Endothelial cell of umbilical vein (primary cell): ENCODE measurements at regions not wholly inside any gene's neighbourhood (a gene's known extent, or its start where the extent isn't known, plus 50 kb on each side); places are given as distances from the start of the nearest gene placed in this dataset.

ENCODE experiments used
- BruUV-seq: library from RNA; stranded (reverse); fragments of 400-500 nt; replicated peaks from 2 replicates; lab custom pipeline; 2021; lab: Mats Ljungman, UMichigan
- CTCF ChIA-PET: fragments of 300-600, 350-600 bp; sonication (Branson Sonifier 250); formaldehyde crosslinking; loops from one replicate; lab custom pipeline; 2021; ENCODE audit warnings: antibody characterized with exemption, inconsistent platforms; lab: Charles Lee
- POLR2A ChIA-PET: fragments of 300-600, 350-600 bp; sonication (Branson Sonifier 250); formaldehyde crosslinking; loops from one replicate; lab custom pipeline; 2021; ENCODE audit warnings: antibody characterized with exemption, inconsistent platforms; lab: Charles Lee
- DNase-seq: peaks from one replicate; pipeline ENCODE4 v3.0.0-alpha.2; 2011; ENCODE audit warnings: low read depth, low spot score
- FAIRE-seq: peaks from 2 replicates; lab custom pipeline; 2011; peaks lifted over from hg19 to GRCh38; lab: Jason Lieb, UNC
- H2AFZ ChIP-seq: 2 replicates; pipeline ENCODE4 v1.6.0; 2012; ENCODE audit warnings: low read depth, low read length, control low read depth, inconsistent platforms
- H3K27ac ChIP-seq: 2 replicates; pipeline ENCODE4 v1.5.1; 2011; ENCODE audit warnings: low read depth, mild to moderate bottlenecking, control low read depth, low read length, moderate library complexity; ENCODE audit not compliant: insufficient read depth
- H3K27me3 ChIP-seq, 2 experiments: 2 replicates each; pipeline versions ENCODE4 v1.6.0 to v1.6.1; 2011; ENCODE audit warnings: low read length in 2 of 2, mixed read lengths in 1 of 2; ENCODE audit not compliant: control insufficient read depth in 2 of 2, insufficient read depth in 2 of 2
- H3K36me3 ChIP-seq, 2 experiments: 2 replicates in 1 of 2; 3 replicates in 1 of 2; pipeline ENCODE4 v1.5.1; 2011; ENCODE audit warnings: low read length in 2 of 2, mild to moderate bottlenecking in 1 of 2, moderate library complexity in 1 of 2; ENCODE audit not compliant: control insufficient read depth in 2 of 2, insufficient read depth in 2 of 2; ENCODE audit errors: extremely low read depth in 1 of 2
- H3K4me1 ChIP-seq: 3 replicates; pipeline ENCODE4 v1.5.1; 2011; ENCODE audit warnings: mild to moderate bottlenecking, low read length; ENCODE audit not compliant: control insufficient read depth, insufficient read depth; ENCODE audit errors: extremely low read depth
- H3K4me2 ChIP-seq: 2 replicates; pipeline ENCODE4 v1.6.1; 2011; ENCODE audit warnings: low read length, control low read depth, mixed read lengths; ENCODE audit not compliant: insufficient read depth
- H3K4me3 ChIP-seq, 3 experiments: fragments of 200-600 bp in 1 of 3; sonication (generic), shearing (Covaris generic) in 1 of 3; replicated peaks in 1 of 3; 2 replicates each; pipeline ENCODE4 v1.5.1; 2011 to 2016; ENCODE audit warnings: control low read depth in 3 of 3, low read length in 3 of 3, mild to moderate bottlenecking in 2 of 3, inconsistent platforms in 1 of 3, low read depth in 1 of 3, moderate library complexity in 1 of 3; ENCODE audit not compliant: insufficient read depth in 1 of 3
- H3K79me2 ChIP-seq: 2 replicates; pipeline ENCODE4 v1.6.0; 2012; ENCODE audit warnings: low read length, inconsistent platforms; ENCODE audit not compliant: control insufficient read depth, insufficient read depth
- H3K9ac ChIP-seq: replicated peaks from 2 replicates; pipeline ENCODE3; 2011; ENCODE audit warnings: low read length, control low read depth; ENCODE audit not compliant: insufficient read depth; ENCODE audit errors: extremely low read depth
- H3K9me1 ChIP-seq: replicated peaks from 3 replicates; pipeline ENCODE4 v1.6.0; 2011; ENCODE audit warnings: mild to moderate bottlenecking, low read length; ENCODE audit not compliant: control insufficient read depth, insufficient read depth; ENCODE audit errors: extremely low read depth
- H3K9me3 ChIP-seq: replicated peaks from 2 replicates; pipeline ENCODE4 v1.5.1; 2012; ENCODE audit warnings: low read length, inconsistent platforms; ENCODE audit not compliant: control insufficient read depth, insufficient read depth
- H4K20me1 ChIP-seq: replicated peaks from 2 replicates; pipeline ENCODE3; 2011; ENCODE audit warnings: mild to moderate bottlenecking, low read length; ENCODE audit not compliant: control insufficient read depth, insufficient read depth; ENCODE audit errors: extremely low read depth
- EZH2 ChIP-seq: IDR thresholded peaks from 2 replicates; pipeline ENCODE4 v1.6.1; 2012; ENCODE audit warnings: borderline replicate concordance, low read depth, mild to moderate bottlenecking, moderate library complexity, low read length, inconsistent platforms; ENCODE audit not compliant: severe bottlenecking
- FOS ChIP-seq: IDR thresholded peaks from 2 replicates; pipeline ENCODE4 v1.6.1; 2011; ENCODE audit warnings: mild to moderate bottlenecking, low read length, moderate library complexity, borderline replicate concordance; ENCODE audit not compliant: insufficient read depth
- GATA2 ChIP-seq: IDR thresholded peaks from 2 replicates; pipeline ENCODE4 v1.7.0; 2011; ENCODE audit warnings: low read depth, mild to moderate bottlenecking, moderate library complexity, mixed read lengths, low read length; ENCODE audit not compliant: insufficient read length, insufficient read depth
- JUN ChIP-seq: IDR thresholded peaks from 2 replicates; pipeline ENCODE4 v1.6.1; 2011; ENCODE audit warnings: borderline replicate concordance, low read depth; ENCODE audit not compliant: insufficient read length, insufficient read depth
- MYC ChIP-seq: IDR thresholded peaks from one replicate; pipeline ENCODE4 v1.6.1; 2011; ENCODE audit warnings: mild to moderate bottlenecking, low read depth, low read length
- POLR2A ChIP-seq: IDR thresholded peaks from 2 replicates; pipeline ENCODE4 v1.6.1; 2012; ENCODE audit warnings: low read depth, mild to moderate bottlenecking, control low read depth, low read length
- POLR2AphosphoS5 ChIP-seq: IDR thresholded peaks from 2 replicates; pipeline ENCODE4 v1.6.1; 2012; ENCODE audit warnings: low read depth, mild to moderate bottlenecking, control low read depth, low read length, moderate library complexity; ENCODE audit not compliant: insufficient read depth
- dilution Hi-C: fragments of 300-500 bp; cut with MboI; formaldehyde crosslinking; loops from one replicate; pipeline ENCODE4 v1.15.0; 2019; ENCODE audit warnings: low sequenced_read_pairs; ENCODE audit not compliant: extremely low pct_ligation_motif_present
- intact Hi-C: fragments of 100-400 bp; cut with micrococcal nuclease; formaldehyde crosslinking; loops from one replicate; pipeline ENCODE4 v1.10.0; 2022
- TF ChIP-seq, protein P1 (sequence below): IDR thresholded peaks from 2 replicates; pipeline ENCODE4 v1.6.1; 2011; ENCODE audit not compliant: insufficient read depth, insufficient read length
- TF ChIP-seq, protein P2 (sequence below), 2 donors: IDR thresholded peaks; 1 replicate in 1 of 2; 2 replicates in 1 of 2; pipeline ENCODE4 v1.5.1; 2011; ENCODE audit warnings: low read length in 2 of 2, mild to moderate bottlenecking in 2 of 2, moderate library complexity in 2 of 2, control low read depth in 1 of 2, inconsistent platforms in 1 of 2, low read depth in 1 of 2; ENCODE audit not compliant: insufficient read depth in 1 of 2; ENCODE audit errors: extremely low read depth in 1 of 2

DNA sequence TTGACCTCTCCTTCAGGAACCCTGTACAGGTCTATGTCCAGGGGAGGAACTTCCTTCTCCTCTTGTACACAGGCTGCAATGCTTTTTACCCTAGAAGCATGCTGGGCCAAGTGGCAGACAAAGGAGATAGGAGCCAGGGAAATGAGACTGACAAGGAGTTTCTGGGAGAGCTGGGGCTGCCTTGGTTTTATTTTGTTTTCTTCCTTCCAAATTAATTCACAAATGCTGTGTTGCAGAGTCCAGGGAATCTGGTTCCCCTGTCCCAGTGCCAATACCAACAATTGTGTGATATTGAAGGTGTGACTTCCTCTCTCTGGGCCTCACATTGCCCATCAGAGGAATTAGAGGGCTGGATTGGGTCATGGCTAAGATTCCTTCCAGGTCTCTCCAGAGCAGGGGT lies 224.8 kb upstream of the PPP2R3A start:
- H3K36me3 ChIP-seq, result no peaks in the 10 kb centered on the region
- POLR2A ChIA-PET, result no interaction called here
- BruUV-seq, result no TSS peak
- H4K20me1 ChIP-seq, result no peaks in the 10 kb centered on the region
- H3K79me2 ChIP-seq, result no peaks in the 10 kb centered on the region
- dilution Hi-C loops, result no loop called here
- TF ChIP-seq, protein P1, sequence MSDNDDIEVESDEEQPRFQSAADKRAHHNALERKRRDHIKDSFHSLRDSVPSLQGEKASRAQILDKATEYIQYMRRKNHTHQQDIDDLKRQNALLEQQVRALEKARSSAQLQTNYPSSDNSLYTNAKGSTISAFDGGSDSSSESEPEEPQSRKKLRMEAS, result no peak
- TF ChIP-seq, protein P2, sequence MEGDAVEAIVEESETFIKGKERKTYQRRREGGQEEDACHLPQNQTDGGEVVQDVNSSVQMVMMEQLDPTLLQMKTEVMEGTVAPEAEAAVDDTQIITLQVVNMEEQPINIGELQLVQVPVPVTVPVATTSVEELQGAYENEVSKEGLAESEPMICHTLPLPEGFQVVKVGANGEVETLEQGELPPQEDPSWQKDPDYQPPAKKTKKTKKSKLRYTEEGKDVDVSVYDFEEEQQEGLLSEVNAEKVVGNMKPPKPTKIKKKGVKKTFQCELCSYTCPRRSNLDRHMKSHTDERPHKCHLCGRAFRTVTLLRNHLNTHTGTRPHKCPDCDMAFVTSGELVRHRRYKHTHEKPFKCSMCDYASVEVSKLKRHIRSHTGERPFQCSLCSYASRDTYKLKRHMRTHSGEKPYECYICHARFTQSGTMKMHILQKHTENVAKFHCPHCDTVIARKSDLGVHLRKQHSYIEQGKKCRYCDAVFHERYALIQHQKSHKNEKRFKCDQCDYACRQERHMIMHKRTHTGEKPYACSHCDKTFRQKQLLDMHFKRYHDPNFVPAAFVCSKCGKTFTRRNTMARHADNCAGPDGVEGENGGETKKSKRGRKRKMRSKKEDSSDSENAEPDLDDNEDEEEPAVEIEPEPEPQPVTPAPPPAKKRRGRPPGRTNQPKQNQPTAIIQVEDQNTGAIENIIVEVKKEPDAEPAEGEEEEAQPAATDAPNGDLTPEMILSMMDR (IDR thresholded peaks at IDR 0.05; ENCODE audit: extremely low read depth in 1 of 2, insufficient read depth in 1 of 2, low read depth in 1 of 2, low read length in 2 of 2), result no peak
- no peak for TF ChIP-seq EZH2
- TF ChIP-seq POLR2AphosphoS5, result no peak
- no peak for TF ChIP-seq POLR2A
- no peak for TF ChIP-seq MYC
- TF ChIP-seq JUN, result no peak
- no peak for TF ChIP-seq GATA2
- TF ChIP-seq FOS, result no peak
- no peak for DNase-seq
- no peak for FAIRE-seq
- H3K4me1 ChIP-seq, result no peaks in the 10 kb centered on the region
- no peak overlapping the region for H3K4me3 ChIP-seq
- H3K27me3 ChIP-seq, result no peaks in the 10 kb centered on the region
- H3K9me3 ChIP-seq, result peaks cover 5% of the 10 kb centered on the region
- intact Hi-C loops, result no loop called here
- CTCF ChIA-PET, result no interaction called here
- H3K9ac ChIP-seq, result no peak overlapping the region
- H3K4me2 ChIP-seq, result no peak overlapping the region
- H3K27ac ChIP-seq, result no peak overlapping the region
- H3K9me1 ChIP-seq, result no peaks in the 10 kb centered on the region
- H2AFZ ChIP-seq, result no peak overlapping the region
